H1 (cell line): ENCODE measurements at regions not wholly inside any gene's neighbourhood (a gene's known extent, or its start where the extent isn't known, plus 50 kb on each side); places are given as distances from the start of the nearest gene placed in this dataset.

ENCODE experiments used
- CTCF ChIA-PET: fragments of 300-600 bp; sonication (Branson Sonifier 250); formaldehyde crosslinking; loops from one replicate; lab custom pipeline; 2021; ENCODE audit not compliant: partially characterized antibody; lab: Charles Lee
- POLR2A ChIA-PET: fragments of 300-600 bp; sonication (Branson Sonifier 250); formaldehyde crosslinking; loops from one replicate; lab custom pipeline; 2021; ENCODE audit warnings: inconsistent platforms; ENCODE audit not compliant: partially characterized antibody; lab: Charles Lee
- DNase-seq, 2 experiments: peaks; one replicate each; pipeline versions ENCODE4 v3.0.0 to v3.0.0-alpha.2; 2010 to 2022; ENCODE audit warnings: low spot score in 2 of 2, low read depth in 1 of 2, mixed read lengths in 1 of 2
- FAIRE-seq: peaks from 2 replicates; lab custom pipeline; 2011; peaks lifted over from hg19 to GRCh38; lab: Jason Lieb, UNC
- H2AFZ ChIP-seq: 2 replicates; pipeline ENCODE4 v1.8.1; 2012; ENCODE audit warnings: low read length, inconsistent platforms
- H2AK5ac ChIP-seq: 2 replicates; pipeline ENCODE4 v1.6.1; 2013; ENCODE audit warnings: low read depth, low read length
- H2BK120ac ChIP-seq: replicated peaks from 2 replicates; pipeline ENCODE3; 2013; ENCODE audit warnings: low read depth, low read length, inconsistent platforms
- H2BK12ac ChIP-seq: 2 replicates; pipeline ENCODE4 v1.6.1; 2013; ENCODE audit warnings: low read depth, low read length
- H2BK15ac ChIP-seq: 2 replicates; pipeline ENCODE4 v1.6.1; 2013; ENCODE audit warnings: low read length
- H2BK20ac ChIP-seq: 2 replicates; pipeline ENCODE4 v1.6.1; 2013; ENCODE audit warnings: low read length
- H2BK5ac ChIP-seq: 2 replicates; pipeline ENCODE4 v1.6.1; 2013; ENCODE audit warnings: low read depth, low read length
- H3K14ac ChIP-seq: 2 replicates; pipeline ENCODE4 v1.6.1; 2013; ENCODE audit warnings: inconsistent platforms; ENCODE audit not compliant: insufficient read length
- H3K18ac ChIP-seq: 2 replicates; pipeline ENCODE4 v1.6.1; 2013; ENCODE audit warnings: low read length; ENCODE audit errors: extremely low read depth
- H3K23ac ChIP-seq: 2 replicates; pipeline ENCODE4 v1.6.1; 2013; ENCODE audit warnings: inconsistent platforms; ENCODE audit not compliant: insufficient read length
- H3K23me2 ChIP-seq: 2 replicates; pipeline ENCODE4 v1.6.1; 2013; ENCODE audit warnings: low read depth, low read length
- H3K27ac ChIP-seq: 2 replicates; pipeline ENCODE4 v1.6.1; 2011; ENCODE audit warnings: low read depth, low read length, inconsistent platforms
- H3K27me3 ChIP-seq, 4 experiments: replicated peaks in 1 of 4; 1 replicate in 1 of 4; 2 replicates in 3 of 4; pipeline versions ENCODE4 v1.6.1 to v1.8.1; 2011 to 2013; ENCODE audit warnings: low read length in 3 of 4, mild to moderate bottlenecking in 3 of 4, inconsistent platforms in 2 of 4, mixed read lengths in 2 of 4, moderate library complexity in 1 of 4; ENCODE audit not compliant: control insufficient read depth in 3 of 4, insufficient read depth in 3 of 4; ENCODE audit errors: extremely low read depth in 1 of 4
- H3K36me3 ChIP-seq, 4 experiments: 2 replicates each; pipeline versions ENCODE4 v1.6.1 to v1.8.1; 2011 to 2013; ENCODE audit warnings: mild to moderate bottlenecking in 4 of 4, low read length in 3 of 4, moderate library complexity in 2 of 4, control low read depth in 1 of 4, inconsistent platforms in 1 of 4; ENCODE audit not compliant: insufficient read depth in 4 of 4, control insufficient read depth in 2 of 4
- H3K4ac ChIP-seq: replicated peaks from 2 replicates; pipeline ENCODE3; 2013; ENCODE audit warnings: low read length, low read depth, mixed read lengths, inconsistent platforms; ENCODE audit not compliant: insufficient read length
- H3K4me1 ChIP-seq, 4 experiments: replicated peaks in 1 of 4; 1 replicate in 1 of 4; 2 replicates in 3 of 4; pipeline versions ENCODE4 v1.6.1 to v1.8.1; 2011 to 2013; ENCODE audit warnings: low read length in 3 of 4, inconsistent platforms in 2 of 4, mixed read lengths in 1 of 4; ENCODE audit not compliant: insufficient read depth in 4 of 4, control insufficient read depth in 3 of 4
- H3K4me2 ChIP-seq, 2 experiments: 2 replicates each; pipeline versions ENCODE4 v1.6.1 to v1.8.1; 2011 to 2013; ENCODE audit warnings: low read depth in 2 of 2, low read length in 2 of 2, control low read depth in 1 of 2, inconsistent platforms in 1 of 2, mild to moderate bottlenecking in 1 of 2; ENCODE audit not compliant: insufficient read depth in 1 of 2
- H3K4me3 ChIP-seq, 4 experiments: fragments of 200-600, 300-600 bp in 1 of 4; sonication (generic), shearing (Covaris generic), sonication (Bioruptor Twin) in 1 of 4; 2 replicates each; pipeline versions ENCODE4 v1.5.1 to v1.8.1; 2011 to 2016; ENCODE audit warnings: low read length in 4 of 4, low read depth in 3 of 4, control low read depth in 2 of 4, inconsistent platforms in 2 of 4, mild to moderate bottlenecking in 2 of 4, mixed read lengths in 1 of 4, moderate library complexity in 1 of 4; ENCODE audit not compliant: insufficient read depth in 2 of 4; ENCODE audit errors: extremely low read depth in 1 of 4
- H3K56ac ChIP-seq: replicated peaks from 2 replicates; pipeline ENCODE3; 2013; ENCODE audit warnings: low read depth, mild to moderate bottlenecking, mixed read lengths, low read length, inconsistent platforms; ENCODE audit not compliant: insufficient read length
- H3K79me1 ChIP-seq: 2 replicates; pipeline ENCODE4 v1.6.1; 2013; ENCODE audit warnings: low read depth, low read length, control low read depth
- H3K79me2 ChIP-seq, 2 experiments: 2 replicates each; pipeline versions ENCODE4 v1.6.1 to v1.8.1; 2012 to 2013; ENCODE audit warnings: low read length in 2 of 2, mild to moderate bottlenecking in 2 of 2, inconsistent platforms in 1 of 2; ENCODE audit not compliant: insufficient read depth in 2 of 2, control insufficient read depth in 1 of 2
- H3K9ac ChIP-seq, 4 experiments: replicated peaks in 1 of 4; 1 replicate in 1 of 4; 2 replicates in 3 of 4; pipeline versions ENCODE4 v1.6.1 to v1.8.1; 2011 to 2013; ENCODE audit warnings: low read depth in 3 of 4, low read length in 3 of 4, control low read depth in 2 of 4, mild to moderate bottlenecking in 2 of 4, moderate library complexity in 2 of 4, inconsistent platforms in 1 of 4; ENCODE audit errors: extremely low read depth in 1 of 4
- H3K9me3 ChIP-seq, 2 experiments: 2 replicates each; pipeline versions ENCODE4 v1.6.1 to v1.8.1; 2012 to 2013; ENCODE audit warnings: mild to moderate bottlenecking in 2 of 2, moderate library complexity in 2 of 2, control low read depth in 1 of 2, inconsistent platforms in 1 of 2, low read depth in 1 of 2, low read length in 1 of 2, mixed read lengths in 1 of 2; ENCODE audit not compliant: insufficient read depth in 2 of 2
- H4K20me1 ChIP-seq, 2 experiments: replicated peaks in 1 of 2; 2 replicates each; pipeline versions ENCODE3 to v1.8.1; 2011 to 2013; ENCODE audit warnings: inconsistent platforms in 2 of 2, low read length in 2 of 2, mild to moderate bottlenecking in 1 of 2; ENCODE audit not compliant: insufficient read depth in 2 of 2, control insufficient read depth in 1 of 2
- H4K5ac ChIP-seq: 2 replicates; pipeline ENCODE4 v1.6.1; 2013; ENCODE audit warnings: low read length, low read depth, mixed read lengths, inconsistent platforms; ENCODE audit not compliant: insufficient read length
- H4K8ac ChIP-seq: 2 replicates; pipeline ENCODE4 v1.8.0; 2013; ENCODE audit warnings: mild to moderate bottlenecking, moderate library complexity, low read length, inconsistent platforms; ENCODE audit not compliant: insufficient read depth; ENCODE audit errors: extremely low read depth
- H4K91ac ChIP-seq: replicated peaks from 2 replicates; pipeline ENCODE3; 2013; ENCODE audit warnings: low read length, mixed read lengths, inconsistent platforms; ENCODE audit not compliant: insufficient read length
- CBX5 ChIP-seq: fragments of 300-800, 300-1000 bp; sonication (generic); IDR thresholded peaks from 2 replicates; pipeline ENCODE4 v1.7.1; 2016; ENCODE audit warnings: antibody characterized with exemption, low read length, low read depth
- CHD1 ChIP-seq: IDR thresholded peaks from 2 replicates; pipeline ENCODE4 v1.6.1; 2012; ENCODE audit warnings: low read depth, low read length, improper control_type of control experiment
- CHD2 ChIP-seq: IDR thresholded peaks from 2 replicates; pipeline ENCODE4 v1.6.1; 2012; ENCODE audit warnings: low read length, improper control_type of control experiment
- E2F6 ChIP-seq: IDR thresholded peaks from 2 replicates; pipeline ENCODE4 v1.6.1; 2012; ENCODE audit warnings: inconsistent platforms
- FOSL1 ChIP-seq: IDR thresholded peaks from 2 replicates; pipeline ENCODE4 v1.6.1; 2011; ENCODE audit warnings: mild to moderate bottlenecking, low read depth, low read length, moderate library complexity; ENCODE audit not compliant: insufficient read depth
- GABPA ChIP-seq: IDR thresholded peaks from 2 replicates; pipeline ENCODE4 v1.6.1; 2011; ENCODE audit warnings: mild to moderate bottlenecking, low read length, moderate library complexity, borderline replicate concordance; ENCODE audit not compliant: insufficient read depth
- KDM4A ChIP-seq: IDR thresholded peaks from one replicate; pipeline ENCODE4 v1.7.1; 2012; ENCODE audit warnings: low read depth, mild to moderate bottlenecking, moderate library complexity, low read length, inconsistent platforms; ENCODE audit not compliant: severe bottlenecking
- NANOG ChIP-seq: IDR thresholded peaks from 2 replicates; pipeline ENCODE4 v1.6.1; 2011; ENCODE audit warnings: low read length, low read depth, mild to moderate bottlenecking, inconsistent platforms; ENCODE audit not compliant: insufficient read depth, poor library complexity, severe bottlenecking
- POLR2AphosphoS5 ChIP-seq: IDR thresholded peaks from 2 replicates; pipeline ENCODE4 v1.6.1; 2011; ENCODE audit warnings: low read depth, low read length
- SAP30 ChIP-seq: fragments of 300-600 bp; sonication (generic); IDR thresholded peaks from 2 replicates; pipeline ENCODE4 v1.7.1; 2012; ENCODE audit warnings: low read length, moderate library complexity, mild to moderate bottlenecking, inconsistent platforms; ENCODE audit not compliant: insufficient read depth, insufficient replicate concordance
- SP2 ChIP-seq: IDR thresholded peaks from 2 replicates; pipeline ENCODE4 v1.6.1; 2012; ENCODE audit warnings: mild to moderate bottlenecking, low read length, inconsistent platforms
- TAF1 ChIP-seq: IDR thresholded peaks from 2 replicates; pipeline ENCODE4 v1.6.1; 2011; ENCODE audit warnings: mild to moderate bottlenecking, low read depth, low read length
- TEAD4 ChIP-seq: IDR thresholded peaks from 2 replicates; pipeline ENCODE4 v1.6.1; 2012; ENCODE audit warnings: low read depth, low read length, inconsistent platforms, mixed read lengths
- ZNF274 ChIP-seq: IDR thresholded peaks from 2 replicates; pipeline ENCODE4 v1.7.0; 2012; ENCODE audit warnings: low read length, borderline replicate concordance; ENCODE audit errors: extremely low read depth
- WGBS, 2 experiments: shearing (Covaris generic) in 1 of 2; methylation state at CpG; one replicate each; pipeline versions ENCODE4 v1.1.6 to v1.1.7; 2013 to 2015; ENCODE audit warnings: low lambda C conversion rate in 2 of 2, mixed read lengths in 2 of 2, inconsistent platforms in 1 of 2, low coverage in 1 of 2, missing lambda C conversion rate in 1 of 2; ENCODE audit not compliant: insufficient replicate concordance in 2 of 2, insufficient coverage in 1 of 2, insufficient read length in 1 of 2; ENCODE audit errors: extremely low coverage in 1 of 2, missing lambda C conversion rate in 1 of 2; 5-methylcytosine and 5-hydroxymethylcytosine counted together

GRCh38 chr3:15997274-15997943 is 177.1 kb upstream of the GALNT15 start:
- H3K36me3 ChIP-seq = no peaks in the 10 kb centered on the region
- H3K79me1 ChIP-seq = no peaks in the 10 kb centered on the region
- FAIRE-seq (no peak), DNase-seq (no peak)
- no peak overlapping the region for H3K4me3 ChIP-seq
- H3K4me1 ChIP-seq = no peaks in the 10 kb centered on the region
- no peak overlapping the region for H4K8ac ChIP-seq
- H3K18ac ChIP-seq = no peak overlapping the region
- no peaks in the 10 kb centered on the region for H3K23me2 ChIP-seq
- H3K14ac ChIP-seq = no peak overlapping the region
- no peak overlapping the region for H3K56ac ChIP-seq
- CTCF ChIA-PET = interaction anchor here (0.8 to 1.5 kb wide), 3 partner anchors 20 to 32 kb away, joined by 3 to 6 read pairs (median 4); no protein-coding TSS in a partner anchor
- H3K79me2 ChIP-seq = no peaks in the 10 kb centered on the region
- no peak overlapping the region for H2AK5ac ChIP-seq
- H2BK120ac ChIP-seq = no peak overlapping the region
- no peaks in the 10 kb centered on the region; a peak in 1 of 4 replicates for H3K9me3 ChIP-seq
- H3K27me3 ChIP-seq = no peaks in the 10 kb centered on the region
- H2BK20ac ChIP-seq = no peak overlapping the region
- H4K20me1 ChIP-seq = no peaks in the 10 kb centered on the region
- 89% methylated on average over 4 of the region's 4 CpGs; no CpG with 5 or more reads in 1 of the 2 experiments for WGBS, 2 experiments
- POLR2A ChIA-PET = no interaction called here
- H3K9ac ChIP-seq = no peak overlapping the region
- no peak overlapping the region for H3K27ac ChIP-seq
- no peak overlapping the region for H3K4me2 ChIP-seq
- H4K91ac ChIP-seq = no peak overlapping the region
- no peak overlapping the region for H2BK5ac ChIP-seq
- H2BK15ac ChIP-seq = no peak overlapping the region
- H2AFZ ChIP-seq = no peak overlapping the region
- H2BK12ac ChIP-seq = no peak overlapping the region
- H4K5ac ChIP-seq = no peak overlapping the region
- no peak overlapping the region for H3K4ac ChIP-seq
- no peak overlapping the region for H3K23ac ChIP-seq
- no peak for TF ChIP-seq CBX5
- no peak for TF ChIP-seq ZNF274
- no peak for TF ChIP-seq SAP30
- no peak for TF ChIP-seq GABPA
- no peak for TF ChIP-seq SP2
- no peak for TF ChIP-seq NANOG
- no peak for TF ChIP-seq CHD2
- no peak for TF ChIP-seq TAF1
- TF ChIP-seq E2F6 = no peak
- TF ChIP-seq KDM4A = no peak
- no peak for TF ChIP-seq POLR2AphosphoS5
- TF ChIP-seq TEAD4 = no peak
- TF ChIP-seq FOSL1 = no peak
- no peak for TF ChIP-seq CHD1
